ENCODE measurements at regions not wholly inside any gene's neighbourhood (a gene's known extent, or its start where the extent isn't known, plus 50 kb on each side); places are given as distances from the start of the nearest gene placed in this dataset.

GRCh38 chr6:133173276-133173675, 67.9 kb upstream of the EYA4 start:
- no peak for DNase-seq (ENCODE audit: low read depth)
- H3K4me3 ChIP-seq (replicated peaks; ENCODE audit: low read depth, low read length): no peak overlapping the region
- TF ChIP-seq CTCF (IDR thresholded peaks at IDR 0.05; ENCODE audit: low read length, missing control alignments): no peak

DNA sequence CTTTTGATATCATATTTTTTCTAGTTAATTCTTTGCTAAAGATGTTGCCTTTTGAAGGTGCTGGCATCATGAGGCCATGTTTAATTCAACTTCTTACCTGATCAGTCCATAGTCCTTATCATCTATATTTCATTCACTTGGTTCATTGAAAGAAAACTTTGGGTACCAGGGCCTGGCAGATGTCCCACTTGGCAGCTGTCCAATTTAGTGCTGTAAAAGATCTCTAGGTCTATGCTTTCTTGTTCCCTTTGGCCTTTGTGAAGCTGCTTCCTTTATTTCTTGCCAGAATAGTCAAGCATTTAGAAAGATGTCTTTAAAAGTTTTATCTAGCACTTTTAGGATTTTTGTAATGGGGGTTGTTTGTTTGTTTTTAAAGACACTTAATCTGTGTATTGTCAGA, 61.7 kb upstream of the EYA4 start:
- DNase-seq (ENCODE audit: low read depth): no peak
- no peak for TF ChIP-seq CTCF (IDR thresholded peaks at IDR 0.05; ENCODE audit: low read length, missing control alignments)
- H3K4me3 ChIP-seq (replicated peaks; ENCODE audit: low read depth, low read length): no peak overlapping the region

GRCh38 chr6:133183691-133184090, 57.5 kb upstream of the EYA4 start:
- H3K4me3 ChIP-seq (replicated peaks; ENCODE audit: low read depth, low read length): no peak overlapping the region
- no peak for DNase-seq (ENCODE audit: low read depth)
- TF ChIP-seq CTCF (IDR thresholded peaks at IDR 0.05; ENCODE audit: low read length, missing control alignments): no peak

- no peak overlapping the region for H3K4me3 ChIP-seq (replicated peaks; ENCODE audit: low read depth, low read length)
- peak; percentile 60 for DNase-seq (ENCODE audit: low read depth)
- TF ChIP-seq CTCF (IDR thresholded peaks at IDR 0.05; ENCODE audit: low read length, missing control alignments): peak; percentile 63
These were observed 56.3 kb upstream of the EYA4 start for GRCh38 chr6:133184798-133185372.

DNA sequence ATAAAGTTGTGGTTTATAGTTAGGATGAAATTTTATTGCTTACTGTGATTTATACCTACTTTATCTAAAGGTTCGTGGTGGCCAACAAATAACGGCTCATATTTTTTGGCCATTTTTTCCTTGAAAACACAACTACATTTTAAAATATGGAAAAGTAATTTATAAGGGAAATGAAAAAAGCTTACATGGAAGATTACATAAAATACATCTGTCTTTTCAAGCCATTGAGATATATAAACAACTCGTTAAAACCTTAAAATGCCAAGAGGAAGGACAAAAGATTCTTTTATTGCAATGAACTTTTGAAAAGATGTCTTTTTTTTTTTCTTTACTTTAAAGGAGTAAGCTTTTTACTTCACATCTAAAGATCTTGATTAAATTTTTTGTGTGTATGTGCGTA, 55.4 kb upstream of the EYA4 start:
- DNase-seq (ENCODE audit: low read depth): no peak
- no peak overlapping the region for H3K4me3 ChIP-seq (replicated peaks; ENCODE audit: low read depth, low read length)
- no peak for TF ChIP-seq CTCF (IDR thresholded peaks at IDR 0.05; ENCODE audit: low read length, missing control alignments)

GRCh38 chr6:133187114-133187513, 54.0 kb upstream of the EYA4 start:
- no peak for DNase-seq (ENCODE audit: low read depth)

More at GRCh38 chr6:133187114-133187513, 54.0 kb upstream of the EYA4 start:
- H3K4me3 ChIP-seq (replicated peaks; ENCODE audit: low read depth, low read length): no peak overlapping the region
- no peak for TF ChIP-seq CTCF (IDR thresholded peaks at IDR 0.05; ENCODE audit: low read length, missing control alignments)

Measured in fibroblast of pulmonary artery (primary cell).